GM21515 (cell line): ENCODE measurements at regions not wholly inside any gene's neighbourhood (a gene's known extent, or its start where the extent isn't known, plus 50 kb on each side); places are given as distances from the start of the nearest gene placed in this dataset.

Experiments
- ATAC-seq: cut with Tn5 transposase; IDR thresholded peaks from one replicate; pipeline ENCODE4 v1.9.1; 2021; ENCODE audit not compliant: unreplicated experiment

DNA sequence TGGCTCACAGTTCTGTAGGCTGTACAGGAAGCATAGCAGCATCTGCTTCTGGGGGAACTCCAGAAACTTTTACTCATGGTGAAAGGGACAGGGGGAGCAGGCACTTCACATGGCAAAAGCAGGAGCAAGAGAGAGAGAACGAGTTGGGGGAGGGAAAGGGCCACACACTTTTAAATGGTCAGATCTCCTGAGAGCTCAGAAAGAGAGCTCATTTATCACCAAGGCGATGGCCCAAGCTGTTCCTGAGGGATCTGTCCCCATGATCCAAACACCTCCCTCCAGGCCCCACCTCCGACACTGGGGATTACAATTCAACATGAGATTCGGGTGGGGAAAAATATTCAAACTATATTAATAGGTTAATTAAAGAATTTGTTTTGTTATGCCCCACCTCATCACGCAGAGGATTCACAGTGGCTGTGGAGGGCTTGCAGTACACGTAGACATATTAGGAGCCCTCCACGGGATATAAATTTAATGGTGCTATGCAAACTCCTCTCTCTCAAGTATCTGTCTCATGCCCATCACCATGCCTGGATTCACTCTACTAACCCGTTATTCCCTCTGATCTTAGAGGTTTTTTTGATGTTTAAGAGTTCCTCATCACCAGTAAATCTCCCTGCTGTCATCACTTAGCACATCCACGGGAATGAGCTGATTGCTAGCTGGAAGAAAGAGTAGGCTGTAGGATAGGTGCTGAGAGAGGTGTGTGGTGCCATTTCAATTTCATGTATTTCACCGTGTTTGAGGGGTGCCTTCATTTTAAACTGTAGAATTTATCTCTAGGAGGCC is 84.5 kb upstream of the ARHGAP28 start:
- no peak for ATAC-seq

DNA sequence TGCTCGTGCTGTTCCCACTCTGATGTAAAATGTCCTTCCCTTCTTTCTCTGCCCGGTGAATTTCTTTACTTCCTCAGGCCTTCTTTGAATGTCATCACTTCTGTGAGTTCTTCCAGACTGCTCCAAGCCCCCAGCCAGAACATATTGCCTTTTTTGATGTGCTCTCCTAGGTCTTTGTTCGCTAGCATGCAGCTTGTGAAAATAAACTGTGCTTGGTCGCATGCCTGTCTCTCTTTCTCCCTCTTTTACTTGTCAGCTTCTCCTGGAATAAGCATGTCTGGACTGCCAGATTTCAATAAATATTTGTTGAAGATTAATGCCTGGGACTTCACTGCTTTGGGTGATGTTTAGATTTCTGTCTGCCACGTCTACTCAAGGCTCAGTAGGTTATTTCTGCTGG is 82.7 kb upstream of the ARHGAP28 start:
- ATAC-seq, result no peak

DNA sequence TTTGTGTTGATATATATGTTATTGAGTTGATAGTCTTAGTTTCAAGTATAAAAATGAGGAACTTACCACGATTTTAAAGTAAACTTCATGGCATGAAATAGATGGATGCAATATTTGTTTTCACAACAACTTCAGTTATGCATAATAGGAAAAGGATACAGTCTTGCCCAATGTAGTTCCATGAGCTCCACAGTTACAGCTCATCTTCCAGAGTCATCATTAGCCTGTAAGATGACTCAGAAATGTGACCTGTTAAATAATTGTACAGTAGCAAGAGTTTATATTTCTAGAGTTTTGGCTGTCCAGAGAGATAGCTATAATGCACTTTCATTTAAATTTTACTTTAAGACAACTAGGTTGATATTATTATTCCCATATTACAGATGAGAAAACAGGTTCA is 80.9 kb upstream of the ARHGAP28 start:
- no peak for ATAC-seq

GRCh38 chr18:6649421-6650126 is 79.9 kb upstream of the ARHGAP28 start:
- ATAC-seq, result no peak

DNA sequence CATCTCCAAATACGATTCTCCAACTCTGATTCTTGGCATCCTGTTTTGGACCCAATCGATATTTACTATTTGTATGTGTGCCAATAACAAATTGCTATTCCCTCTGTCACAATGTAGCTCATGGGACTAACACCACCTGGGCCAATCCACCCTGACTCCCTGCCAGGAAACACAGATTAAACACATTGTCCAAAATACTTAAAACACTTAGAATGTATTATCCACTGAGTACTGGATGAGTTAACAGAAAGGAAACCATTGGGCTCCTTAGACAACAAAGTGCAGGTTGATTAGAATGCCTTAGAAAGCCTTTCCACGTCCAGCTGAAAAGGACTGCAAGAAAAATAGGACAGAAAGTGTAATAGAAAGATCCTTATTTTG is 79.4 kb upstream of the ARHGAP28 start:
- ATAC-seq, result no peak

DNA sequence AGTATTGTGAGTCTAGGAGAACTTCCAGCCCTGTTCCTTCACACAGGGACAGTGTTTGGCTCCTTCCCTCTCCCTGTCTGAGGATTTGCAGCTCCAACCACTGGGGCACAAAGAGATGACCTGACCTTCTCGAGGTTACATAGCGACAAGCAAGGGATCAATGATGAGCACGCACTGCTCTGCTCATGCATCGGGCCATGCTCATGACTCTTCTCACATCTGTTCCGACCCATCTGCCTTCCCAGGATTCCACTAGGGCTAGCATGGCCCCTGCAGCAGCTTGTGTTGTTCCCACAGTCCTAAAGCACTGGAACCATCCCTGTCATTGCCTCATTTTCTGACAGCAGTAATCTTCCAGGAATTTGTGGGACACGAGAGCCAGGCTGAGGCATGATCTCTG is 78.8 kb upstream of the ARHGAP28 start:
- ATAC-seq, result no peak

- no peak for ATAC-seq
Observed at GRCh38 chr18:6652098-6652497, 77.4 kb upstream of the ARHGAP28 start.

- no peak for ATAC-seq
Observed at GRCh38 chr18:6653880-6654279, 75.6 kb upstream of the ARHGAP28 start.

DNA sequence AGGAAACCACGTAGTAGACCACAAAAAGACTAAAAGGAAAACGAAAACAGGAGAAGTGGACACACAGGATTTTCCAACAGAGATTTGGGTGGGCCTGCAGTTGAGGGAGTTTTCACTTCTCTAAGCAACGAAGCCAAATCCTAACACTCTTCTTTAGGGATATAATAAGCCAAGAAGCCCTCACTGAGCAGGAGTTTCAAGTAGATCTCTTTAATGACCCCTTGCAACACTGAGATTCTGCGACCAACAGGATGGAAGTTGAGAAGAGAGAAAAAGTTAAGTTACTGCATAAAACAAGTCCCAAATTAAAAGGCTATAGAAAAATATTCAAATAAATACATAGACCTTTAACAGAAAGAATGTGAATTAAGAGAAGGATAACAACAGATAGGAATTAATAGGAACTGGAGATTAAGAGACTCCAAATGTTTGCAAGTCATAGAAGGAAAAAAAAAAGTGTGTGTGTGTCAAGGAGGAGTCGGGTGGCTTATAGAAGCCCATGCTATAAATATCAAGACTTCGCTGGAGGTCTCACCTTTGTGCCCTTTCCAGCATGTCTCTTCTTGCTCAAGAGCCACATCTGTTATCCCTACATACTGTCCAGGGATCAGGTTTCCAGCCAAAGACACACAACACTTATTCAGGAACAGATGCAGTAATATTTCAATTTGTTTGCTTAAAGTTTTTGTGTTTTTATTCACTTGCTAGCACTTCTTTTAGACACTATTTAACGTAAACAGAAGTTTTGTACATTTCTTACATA is 69.4 kb upstream of the ARHGAP28 start:
- no peak for ATAC-seq

- no peak for ATAC-seq
Observed at GRCh38 chr18:6661692-6662415, 67.7 kb upstream of the ARHGAP28 start.

DNA sequence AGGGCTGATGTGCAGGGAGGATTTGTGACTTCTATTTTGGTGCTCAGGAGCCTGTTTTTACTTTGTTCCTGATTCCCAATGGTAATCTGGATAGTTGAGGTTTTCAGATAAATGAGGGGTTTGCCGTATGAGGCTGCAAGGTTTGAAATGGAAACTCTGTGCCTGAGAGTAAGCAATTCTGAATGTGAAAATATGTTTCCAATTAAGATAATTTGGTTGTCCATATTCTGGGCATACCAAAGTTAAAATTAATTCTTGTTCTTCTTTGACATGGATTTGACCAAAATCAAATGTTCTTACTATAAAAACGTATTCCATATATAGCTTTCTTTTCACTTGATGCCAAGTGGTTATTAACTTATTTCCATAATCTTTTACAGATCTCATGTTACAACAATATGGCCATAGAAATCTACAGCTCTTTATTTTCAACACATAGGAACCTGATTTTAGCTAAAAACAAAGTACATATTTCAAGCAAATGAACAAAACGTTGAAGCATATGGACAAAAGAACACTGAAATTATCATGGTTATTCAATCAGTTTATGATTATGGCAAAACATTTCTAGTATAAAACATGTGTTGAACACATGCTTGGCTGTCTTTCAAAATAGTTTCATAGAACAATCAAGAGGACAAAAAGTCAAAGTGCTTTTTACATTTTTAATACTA is 63.4 kb upstream of the ARHGAP28 start:
- ATAC-seq, result no peak

DNA sequence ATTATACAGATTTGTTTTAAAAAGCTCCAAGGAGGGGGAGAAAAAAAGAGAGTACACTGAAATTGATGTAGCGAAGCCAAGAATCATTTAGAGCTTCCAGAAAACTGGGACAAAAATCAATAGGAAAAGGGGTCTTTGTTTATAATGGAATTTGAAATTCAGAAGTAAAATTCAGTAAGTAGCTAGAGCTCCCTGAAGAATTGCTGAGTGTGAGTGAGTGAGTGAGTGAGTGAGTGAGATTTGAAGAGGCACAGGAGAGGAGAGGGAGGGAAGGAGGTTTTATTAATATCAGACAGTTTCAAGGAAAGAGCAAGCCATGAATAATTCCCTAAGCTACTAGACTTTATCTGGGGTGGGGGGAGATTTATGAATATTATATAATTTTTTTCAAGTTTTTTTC is 60.7 kb upstream of the ARHGAP28 start:
- ATAC-seq, result no peak

- no peak for ATAC-seq
Observed at GRCh38 chr18:6672821-6673308, 56.7 kb upstream of the ARHGAP28 start.

DNA sequence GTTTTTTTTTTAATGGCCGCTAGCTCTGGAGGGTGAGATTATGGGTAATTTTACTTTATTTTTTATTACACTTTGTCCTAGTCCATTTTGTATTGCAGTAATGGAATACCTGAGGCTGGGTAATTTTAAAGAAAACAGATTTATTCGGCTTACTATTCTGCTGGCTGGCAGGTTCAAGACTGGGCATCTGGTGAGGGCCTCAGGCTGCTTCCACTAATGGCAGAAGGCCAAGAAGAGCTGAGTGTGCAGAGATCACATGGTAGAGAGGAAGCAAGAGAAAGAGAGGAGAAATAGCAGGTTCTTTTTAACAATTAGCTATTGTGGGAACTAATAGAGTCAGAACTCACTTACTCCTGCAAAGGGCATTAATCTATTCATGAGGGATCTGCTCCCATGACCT is 52.4 kb upstream of the ARHGAP28 start:
- no peak for ATAC-seq

GRCh38 chr18:6679201-6679600 is 50.3 kb upstream of the ARHGAP28 start:
- ATAC-seq, result no peak
